Sigmoid colon (tissue), 4 donors: ENCODE measurements at regions not wholly inside any gene's neighbourhood (a gene's known extent, or its start where the extent isn't known, plus 50 kb on each side); places are given as distances from the start of the nearest gene placed in this dataset.

Experiments used
- CTCF ChIP-seq, 4 experiments: fragments of 450-650 bp in 3 of 4; fragments of 200-600 bp in 1 of 4; IDR thresholded peaks; one replicate each; pipeline ENCODE4 v1.5.1; 2016 to 2019; ENCODE audit warnings: antibody characterized with exemption in 4 of 4, mild to moderate bottlenecking in 3 of 4, moderate library complexity in 2 of 4
- EP300 ChIP-seq, 4 donors: sonication (generic); formaldehyde crosslinking; IDR thresholded peaks; one replicate each; pipeline ENCODE4 v1.6.1; 2017; ENCODE audit warnings: antibody characterized with exemption in 4 of 4
- POLR2A ChIP-seq, 2 donors: fragments of 450-650 bp; IDR thresholded peaks; one replicate each; pipeline ENCODE4 v1.6.1; 2016; ENCODE audit warnings: antibody characterized with exemption in 2 of 2, mild to moderate bottlenecking in 2 of 2, moderate library complexity in 2 of 2
- POLR2AphosphoS5 ChIP-seq, 4 donors: sonication (generic); formaldehyde crosslinking; IDR thresholded peaks; one replicate each; pipeline ENCODE4 v1.6.1; 2017; ENCODE audit warnings: antibody characterized with exemption in 4 of 4

- TF ChIP-seq CTCF (IDR thresholded peaks at IDR 0.05) (no peak), EP300 (IDR thresholded peaks at IDR 0.05) (no peak), POLR2A (IDR thresholded peaks at IDR 0.05) (no peak), POLR2AphosphoS5 (IDR thresholded peaks at IDR 0.05) (no peak)
These were observed 923.6 kb downstream of the NLGN4Y start for GRCh38 chrY:15447959-15448358.
